NCI-H69 (cell line): ENCODE measurements at regions not wholly inside any gene's neighbourhood (a gene's known extent, or its start where the extent isn't known, plus 50 kb on each side); places are given as distances from the start of the nearest gene placed in this dataset.
A peak's percentile ranks its signal among the peaks of the same experiment; 100 is the strongest.

Experiments
- DNase-seq: peaks from one replicate; lab custom pipeline; 2025; lab: John Stamatoyannopoulos, UW

DNA sequence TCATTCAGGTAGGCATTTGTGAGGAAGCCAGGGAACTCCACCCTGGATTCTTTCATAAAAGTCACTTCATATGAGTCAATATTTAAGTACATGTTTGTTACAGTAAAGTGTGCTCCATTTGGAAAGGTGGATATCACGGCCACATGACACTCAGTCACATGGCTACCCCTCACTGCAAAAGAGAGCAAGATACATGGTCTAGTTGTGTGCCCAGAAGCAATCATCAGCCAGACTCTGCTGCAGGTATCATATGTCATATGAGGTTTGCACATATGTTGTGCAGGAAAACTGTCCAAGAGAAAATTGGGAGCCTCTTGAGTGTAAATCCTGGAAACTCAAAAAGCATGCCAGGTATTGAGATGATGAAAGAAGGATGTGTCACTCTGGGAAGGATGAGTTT lies 55.0 kb upstream of the NMNAT3 start:
- peak; percentile 46 for DNase-seq

DNA sequence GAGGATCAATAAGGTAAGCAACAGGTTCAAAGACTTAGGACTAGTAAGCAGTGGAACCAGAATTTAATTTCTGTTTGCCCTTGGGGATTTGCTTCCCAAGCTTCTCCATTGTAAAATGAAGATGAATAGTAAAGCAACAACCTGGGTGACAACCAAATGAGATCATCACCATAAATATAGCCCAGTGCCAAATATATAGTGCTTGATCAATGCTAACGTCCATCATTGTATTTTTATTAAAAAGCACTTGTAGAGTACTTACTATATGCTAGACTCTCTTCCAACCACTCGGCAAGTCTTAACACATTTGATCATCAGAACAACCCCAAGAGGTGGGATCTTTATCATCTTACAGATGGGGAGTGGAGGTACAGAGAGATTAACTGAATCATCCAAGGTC lies 51.5 kb upstream of the NMNAT3 start:
- DNase-seq, result no peak

DNA sequence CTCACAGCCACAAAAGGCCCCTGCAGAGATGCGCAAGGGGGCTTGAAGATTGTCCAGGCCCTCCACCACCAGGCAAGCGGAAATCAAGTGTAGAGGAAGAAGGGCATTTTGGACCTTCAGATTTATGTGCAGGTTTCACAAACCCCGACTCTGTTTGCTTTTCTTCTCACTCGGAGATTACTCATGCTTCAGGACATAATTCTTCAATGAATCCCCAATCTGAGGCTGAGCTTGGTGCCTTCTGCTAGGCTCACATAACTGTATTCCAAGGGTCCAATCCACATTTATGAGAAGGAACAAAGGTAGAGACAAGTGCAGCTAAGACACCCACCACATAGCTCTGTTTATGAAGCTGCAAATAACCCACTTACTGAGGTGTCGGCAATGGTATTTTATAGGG lies 50.6 kb upstream of the NMNAT3 start:
- DNase-seq, result no peak
